ENCODE measurements at regions not wholly inside any gene's neighbourhood (a gene's known extent, or its start where the extent isn't known, plus 50 kb on each side); places are given as distances from the start of the nearest gene placed in this dataset.

- no peaks in the 10 kb centered on the region for H3K27me3 Mint-ChIP-seq
These were observed 463.0 kb downstream of the CETN3 start for GRCh38 chr5:89946508-89946907.

GRCh38 chr5:89942171-89942570 is 467.4 kb downstream of the CETN3 start:
- Mint-ChIP-seq H3K9me3 (no peaks in the 10 kb centered on the region), H3K4me1 (ENCODE audit: low read depth) (no peaks in the 10 kb centered on the region), H3K36me3 (ENCODE audit: low read depth) (no peaks in the 10 kb centered on the region), H3K27me3 (no peaks in the 10 kb centered on the region), H3K27ac (no peak overlapping the region), H3K4me3 (no peak overlapping the region)
- intact Hi-C loops (cut with micrococcal nuclease) = no loop called here

More at GRCh38 chr5:89946508-89946907, 463.0 kb downstream of the CETN3 start:
- H3K4me1 Mint-ChIP-seq (ENCODE audit: low read depth) = peaks cover 5% of the 10 kb centered on the region
- H3K36me3 Mint-ChIP-seq (ENCODE audit: low read depth) = no peaks in the 10 kb centered on the region
- no peak overlapping the region for H3K4me3 Mint-ChIP-seq
- no peak overlapping the region for H3K27ac Mint-ChIP-seq
- intact Hi-C loops (cut with micrococcal nuclease) = no loop called here
- no peaks in the 10 kb centered on the region for H3K9me3 Mint-ChIP-seq

- H3K36me3 Mint-ChIP-seq (ENCODE audit: low read depth) = no peaks in the 10 kb centered on the region
- no peak overlapping the region for H3K4me3 Mint-ChIP-seq
- H3K27ac Mint-ChIP-seq = no peak overlapping the region
- H3K9me3 Mint-ChIP-seq = no peaks in the 10 kb centered on the region
- no peaks in the 10 kb centered on the region for H3K27me3 Mint-ChIP-seq
- no peaks in the 10 kb centered on the region for H3K4me1 Mint-ChIP-seq (ENCODE audit: low read depth)
- intact Hi-C loops (cut with micrococcal nuclease) = no loop called here
These were observed 473.0 kb downstream of the CETN3 start for GRCh38 chr5:89936576-89936975.

- Mint-ChIP-seq H3K36me3 (ENCODE audit: low read depth) (no peaks in the 10 kb centered on the region), H3K27me3 (no peaks in the 10 kb centered on the region), H3K27ac (no peak overlapping the region), H3K4me1 (ENCODE audit: low read depth) (no peaks in the 10 kb centered on the region), H3K4me3 (no peak overlapping the region), H3K9me3 (no peaks in the 10 kb centered on the region)
- intact Hi-C loops (cut with micrococcal nuclease) = no loop called here
These were observed 475.5 kb downstream of the CETN3 start for GRCh38 chr5:89934069-89934468.

GRCh38 chr5:89932771-89933181 is 476.8 kb downstream of the CETN3 start:
- Mint-ChIP-seq H3K4me3 (no peak overlapping the region), H3K4me1 (ENCODE audit: low read depth) (no peaks in the 10 kb centered on the region), H3K9me3 (no peaks in the 10 kb centered on the region), H3K27me3 (no peaks in the 10 kb centered on the region), H3K36me3 (ENCODE audit: low read depth) (no peaks in the 10 kb centered on the region), H3K27ac (no peak overlapping the region)
- intact Hi-C loops (cut with micrococcal nuclease) = no loop called here

- intact Hi-C loops (cut with micrococcal nuclease) = no loop called here
- H3K9me3 Mint-ChIP-seq = peaks cover 5% of the 10 kb centered on the region
- H3K36me3 Mint-ChIP-seq (ENCODE audit: low read depth) = no peaks in the 10 kb centered on the region
- H3K4me3 Mint-ChIP-seq = no peak overlapping the region
- no peaks in the 10 kb centered on the region for H3K4me1 Mint-ChIP-seq (ENCODE audit: low read depth)
- H3K27ac Mint-ChIP-seq = no peak overlapping the region
- H3K27me3 Mint-ChIP-seq = no peaks in the 10 kb centered on the region
These were observed 478.8 kb downstream of the CETN3 start for GRCh38 chr5:89930591-89931392.

GRCh38 chr5:89929834-89930233 is 479.7 kb downstream of the CETN3 start:
- Mint-ChIP-seq H3K36me3 (ENCODE audit: low read depth) (no peaks in the 10 kb centered on the region), H3K27me3 (no peaks in the 10 kb centered on the region), H3K4me3 (no peak overlapping the region), H3K27ac (no peak overlapping the region), H3K4me1 (ENCODE audit: low read depth) (no peaks in the 10 kb centered on the region), H3K9me3 (peaks cover 7% of the 10 kb centered on the region)
- intact Hi-C loops (cut with micrococcal nuclease) = no loop called here

- intact Hi-C loops (cut with micrococcal nuclease) = no loop called here
- Mint-ChIP-seq H3K4me3 (no peak overlapping the region), H3K27ac (no peak overlapping the region), H3K36me3 (ENCODE audit: low read depth) (no peaks in the 10 kb centered on the region), H3K9me3 (peaks cover 7% of the 10 kb centered on the region), H3K4me1 (ENCODE audit: low read depth) (no peaks in the 10 kb centered on the region), H3K27me3 (no peaks in the 10 kb centered on the region)
These were observed 480.4 kb downstream of the CETN3 start for GRCh38 chr5:89929173-89929572.

GRCh38 chr5:89922161-89922560 is 487.4 kb downstream of the CETN3 start:
- H3K27ac Mint-ChIP-seq = no peak overlapping the region
- H3K4me1 Mint-ChIP-seq (ENCODE audit: low read depth) = no peaks in the 10 kb centered on the region
- H3K36me3 Mint-ChIP-seq (ENCODE audit: low read depth) = no peaks in the 10 kb centered on the region
- no peaks in the 10 kb centered on the region for H3K27me3 Mint-ChIP-seq
- intact Hi-C loops (cut with micrococcal nuclease) = no loop called here
- peaks cover 7% of the 10 kb centered on the region for H3K9me3 Mint-ChIP-seq
- H3K4me3 Mint-ChIP-seq = no peak overlapping the region

GRCh38 chr5:89917112-89917511 is 492.4 kb downstream of the CETN3 start:
- Mint-ChIP-seq H3K36me3 (ENCODE audit: low read depth) (no peaks in the 10 kb centered on the region), H3K4me3 (no peak overlapping the region), H3K4me1 (ENCODE audit: low read depth) (no peaks in the 10 kb centered on the region), H3K27me3 (no peaks in the 10 kb centered on the region), H3K27ac (no peak overlapping the region), H3K9me3 (no peaks in the 10 kb centered on the region)
- intact Hi-C loops (cut with micrococcal nuclease) = no loop called here

- Mint-ChIP-seq H3K9me3 (no peaks in the 10 kb centered on the region), H3K4me3 (no peak overlapping the region), H3K36me3 (ENCODE audit: low read depth) (no peaks in the 10 kb centered on the region), H3K27me3 (no peaks in the 10 kb centered on the region), H3K27ac (no peak overlapping the region), H3K4me1 (ENCODE audit: low read depth) (no peaks in the 10 kb centered on the region)
- intact Hi-C loops (cut with micrococcal nuclease) = no loop called here
These were observed 493.4 kb downstream of the CETN3 start for GRCh38 chr5:89916131-89916530.

GRCh38 chr5:89908876-89909275 is 500.7 kb downstream of the CETN3 start:
- Mint-ChIP-seq H3K4me3 (no peak overlapping the region), H3K4me1 (ENCODE audit: low read depth) (no peaks in the 10 kb centered on the region), H3K9me3 (peaks cover 18% of the 10 kb centered on the region), H3K36me3 (ENCODE audit: low read depth) (no peaks in the 10 kb centered on the region), H3K27ac (no peak overlapping the region), H3K27me3 (no peaks in the 10 kb centered on the region)
- intact Hi-C loops (cut with micrococcal nuclease) = no loop called here

- H3K4me3 Mint-ChIP-seq = no peak overlapping the region
- no peaks in the 10 kb centered on the region for H3K4me1 Mint-ChIP-seq (ENCODE audit: low read depth)
- no peak overlapping the region for H3K27ac Mint-ChIP-seq
- no peaks in the 10 kb centered on the region for H3K36me3 Mint-ChIP-seq (ENCODE audit: low read depth)
- intact Hi-C loops (cut with micrococcal nuclease) = no loop called here
- H3K27me3 Mint-ChIP-seq = no peaks in the 10 kb centered on the region
- peaks cover 18% of the 10 kb centered on the region for H3K9me3 Mint-ChIP-seq
These were observed 505.1 kb downstream of the CETN3 start for GRCh38 chr5:89904442-89904841.

- intact Hi-C loops (cut with micrococcal nuclease) = no loop called here
- no peaks in the 10 kb centered on the region for H3K27me3 Mint-ChIP-seq
- H3K9me3 Mint-ChIP-seq = peaks cover 9% of the 10 kb centered on the region
- no peak overlapping the region for H3K4me3 Mint-ChIP-seq
- no peak overlapping the region for H3K27ac Mint-ChIP-seq
- no peaks in the 10 kb centered on the region for H3K4me1 Mint-ChIP-seq (ENCODE audit: low read depth)
- H3K36me3 Mint-ChIP-seq (ENCODE audit: low read depth) = no peaks in the 10 kb centered on the region
These were observed 507.6 kb downstream of the CETN3 start for GRCh38 chr5:89901983-89902382.

GRCh38 chr5:89901346-89901745 is 508.2 kb downstream of the CETN3 start:
- H3K27me3 Mint-ChIP-seq = no peaks in the 10 kb centered on the region

More at GRCh38 chr5:89901346-89901745, 508.2 kb downstream of the CETN3 start:
- no peak overlapping the region for H3K27ac Mint-ChIP-seq
- peaks cover 5% of the 10 kb centered on the region for H3K9me3 Mint-ChIP-seq
- no peak overlapping the region for H3K4me3 Mint-ChIP-seq
- intact Hi-C loops (cut with micrococcal nuclease) = no loop called here
- no peaks in the 10 kb centered on the region for H3K36me3 Mint-ChIP-seq (ENCODE audit: low read depth)
- H3K4me1 Mint-ChIP-seq (ENCODE audit: low read depth) = no peaks in the 10 kb centered on the region
